ENCODE measurements at regions not wholly inside any gene's neighbourhood (a gene's known extent, or its start where the extent isn't known, plus 50 kb on each side); places are given as distances from the start of the nearest gene placed in this dataset.

- peaks cover 31% of the 10 kb centered on the region for H3K4me1 Mint-ChIP-seq
- TF ChIP-seq CTCF (IDR thresholded peaks at IDR 0.05; ENCODE audit: unreplicated experiment in 3 of 3), result no peak
- H3K9me3 Mint-ChIP-seq, result peaks cover 28% of the 10 kb centered on the region
- peaks cover 6% of the 10 kb centered on the region for H3K27me3 Mint-ChIP-seq (ENCODE audit: low read depth)
- H3K36me3 Mint-ChIP-seq (ENCODE audit: low read depth), result peaks cover 14% of the 10 kb centered on the region
- H3K27ac Mint-ChIP-seq, result peak overlapping the region in 2 of 3 experiments; percentile 76
- no peak overlapping the region for H3K4me3 Mint-ChIP-seq
Measured at GRCh38 chr4:124025000-124025399, 628.4 kb downstream of the SPRY1 start.

- TF ChIP-seq CTCF (IDR thresholded peaks at IDR 0.05; ENCODE audit: unreplicated experiment in 3 of 3), result no peak
- Mint-ChIP-seq H3K36me3 (ENCODE audit: low read depth) (peaks cover 14% of the 10 kb centered on the region), H3K9me3 (peaks cover 28% of the 10 kb centered on the region), H3K27me3 (ENCODE audit: low read depth) (peaks cover 6% of the 10 kb centered on the region), H3K27ac (peak overlapping the region; percentile 57 to 76 (median 76)), H3K4me3 (peak overlapping the region in 1 of 3 experiments; percentile 33), H3K4me1 (peaks cover 31% of the 10 kb centered on the region)
Measured at GRCh38 chr4:124025428-124025827, 628.8 kb downstream of the SPRY1 start.

- Mint-ChIP-seq H3K36me3 (ENCODE audit: low read depth) (peaks cover 10% of the 10 kb centered on the region), H3K27me3 (ENCODE audit: low read depth) (peaks cover 6% of the 10 kb centered on the region), H3K4me1 (peaks cover 54% of the 10 kb centered on the region), H3K4me3 (no peak overlapping the region), H3K27ac (peak overlapping the region; percentile 70 to 92 (median 85)), H3K9me3 (peaks cover 23% of the 10 kb centered on the region)
- no peak for TF ChIP-seq CTCF (IDR thresholded peaks at IDR 0.05; ENCODE audit: unreplicated experiment in 3 of 3)
Measured at GRCh38 chr4:124028182-124028581, 631.6 kb downstream of the SPRY1 start.

- Mint-ChIP-seq H3K27me3 (ENCODE audit: low read depth) (peaks cover 6% of the 10 kb centered on the region), H3K36me3 (ENCODE audit: low read depth) (peaks cover 9% of the 10 kb centered on the region), H3K4me3 (no peak overlapping the region), H3K9me3 (peaks cover 19% of the 10 kb centered on the region), H3K4me1 (peaks cover 54% of the 10 kb centered on the region), H3K27ac (peak overlapping the region; percentile 65 to 86 (median 67))
- TF ChIP-seq CTCF (IDR thresholded peaks at IDR 0.05; ENCODE audit: unreplicated experiment in 3 of 3), result no peak
Measured at GRCh38 chr4:124030147-124030546, 633.6 kb downstream of the SPRY1 start.

- no peak for TF ChIP-seq CTCF (IDR thresholded peaks at IDR 0.05; ENCODE audit: unreplicated experiment in 3 of 3)
- Mint-ChIP-seq H3K36me3 (ENCODE audit: low read depth) (peaks cover 4% of the 10 kb centered on the region), H3K27ac (peak overlapping the region in 2 of 3 experiments; percentile 86 to 96), H3K27me3 (ENCODE audit: low read depth) (peaks cover 6% of the 10 kb centered on the region), H3K4me3 (no peak overlapping the region), H3K4me1 (peaks cover 60% of the 10 kb centered on the region), H3K9me3 (peaks cover 10% of the 10 kb centered on the region)
Measured at GRCh38 chr4:124032035-124032434, 635.4 kb downstream of the SPRY1 start.

- Mint-ChIP-seq H3K4me1 (peaks cover 43% of the 10 kb centered on the region), H3K9me3 (peaks cover 5% of the 10 kb centered on the region), H3K4me3 (no peak overlapping the region), H3K36me3 (ENCODE audit: low read depth) (no peaks in the 10 kb centered on the region), H3K27ac (peak overlapping the region; percentile 54 to 88 (median 59)), H3K27me3 (ENCODE audit: low read depth) (peaks cover 3% of the 10 kb centered on the region)
- no peak for TF ChIP-seq CTCF (IDR thresholded peaks at IDR 0.05; ENCODE audit: unreplicated experiment in 3 of 3)
Measured at GRCh38 chr4:124035364-124036041, 638.9 kb downstream of the SPRY1 start.
